A673 (cell line): ENCODE measurements at regions not wholly inside any gene's neighbourhood (a gene's known extent, or its start where the extent isn't known, plus 50 kb on each side); places are given as distances from the start of the nearest gene placed in this dataset.

ENCODE experiments used
- EZH2 ChIP-seq: fragments of 200-600 bp; sonication (generic); IDR thresholded peaks from 2 replicates; pipeline ENCODE4 v1.6.1; 2017; ENCODE audit warnings: borderline replicate concordance, low read depth, mild to moderate bottlenecking, mixed read lengths, antibody characterized with exemption, low read length; ENCODE audit not compliant: poor library complexity, severe bottlenecking
- TF ChIP-seq, protein P1 (sequence below): fragments of 300-800, 200-600 bp; sonication (generic); conservative IDR thresholded peaks from 2 replicates; pipeline ENCODE4 v1.5.1; 2017; ENCODE audit warnings: low read depth, mild to moderate bottlenecking, antibody characterized with exemption, low read length, moderate library complexity, mixed read lengths

DNA sequence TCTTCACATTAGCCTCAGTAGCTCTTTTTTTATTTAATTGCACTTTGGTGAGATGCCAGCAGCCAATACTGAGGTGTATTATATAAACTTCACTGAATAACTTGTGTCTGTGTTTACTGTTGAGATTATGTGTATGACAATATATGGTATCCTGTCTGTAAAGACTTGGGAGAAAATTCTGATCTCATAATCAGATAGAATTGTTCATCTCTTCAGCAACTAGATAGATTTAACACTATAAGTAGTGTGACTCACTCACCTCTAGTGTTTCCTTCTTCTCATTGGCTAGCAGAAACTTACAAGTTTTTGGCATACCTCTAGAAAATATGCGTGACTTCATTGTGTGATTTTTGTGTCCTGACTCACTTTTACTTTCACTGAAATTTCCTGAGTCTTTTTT is 67.6 kb upstream of the TGFBR2 start:
- TF ChIP-seq, protein P1, sequence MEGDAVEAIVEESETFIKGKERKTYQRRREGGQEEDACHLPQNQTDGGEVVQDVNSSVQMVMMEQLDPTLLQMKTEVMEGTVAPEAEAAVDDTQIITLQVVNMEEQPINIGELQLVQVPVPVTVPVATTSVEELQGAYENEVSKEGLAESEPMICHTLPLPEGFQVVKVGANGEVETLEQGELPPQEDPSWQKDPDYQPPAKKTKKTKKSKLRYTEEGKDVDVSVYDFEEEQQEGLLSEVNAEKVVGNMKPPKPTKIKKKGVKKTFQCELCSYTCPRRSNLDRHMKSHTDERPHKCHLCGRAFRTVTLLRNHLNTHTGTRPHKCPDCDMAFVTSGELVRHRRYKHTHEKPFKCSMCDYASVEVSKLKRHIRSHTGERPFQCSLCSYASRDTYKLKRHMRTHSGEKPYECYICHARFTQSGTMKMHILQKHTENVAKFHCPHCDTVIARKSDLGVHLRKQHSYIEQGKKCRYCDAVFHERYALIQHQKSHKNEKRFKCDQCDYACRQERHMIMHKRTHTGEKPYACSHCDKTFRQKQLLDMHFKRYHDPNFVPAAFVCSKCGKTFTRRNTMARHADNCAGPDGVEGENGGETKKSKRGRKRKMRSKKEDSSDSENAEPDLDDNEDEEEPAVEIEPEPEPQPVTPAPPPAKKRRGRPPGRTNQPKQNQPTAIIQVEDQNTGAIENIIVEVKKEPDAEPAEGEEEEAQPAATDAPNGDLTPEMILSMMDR: no peak
- no peak for TF ChIP-seq EZH2
